Spleen (tissue), 11 donors: ENCODE measurements at regions not wholly inside any gene's neighbourhood (a gene's known extent, or its start where the extent isn't known, plus 50 kb on each side); places are given as distances from the start of the nearest gene placed in this dataset.

ENCODE experiments used
- DNase-seq: peaks from one replicate; pipeline ENCODE4 v3.0.0-alpha.2; 2020
- H3K27ac ChIP-seq, 8 donors: fragments of 200-600 bp; sonication (generic) in 7 of 8; 1 replicate in 4 of 8; 2 replicates in 4 of 8; pipeline versions ENCODE4 v1.5.0 to v1.8.0; 2016 to 2021; ENCODE audit warnings: inconsistent platforms in 4 of 8, mild to moderate bottlenecking in 4 of 8, moderate library complexity in 1 of 8
- H3K27me3 ChIP-seq, 7 donors: fragments of 200-600 bp; sonication (generic) in 6 of 7; replicated peaks in 1 of 7; 1 replicate in 4 of 7; 2 replicates in 3 of 7; pipeline versions ENCODE4 v1.5.0 to v1.8.0; 2016 to 2021; ENCODE audit warnings: inconsistent platforms in 3 of 7, mild to moderate bottlenecking in 1 of 7
- H3K36me3 ChIP-seq, 6 donors: fragments of 200-600 bp; sonication (generic) in 5 of 6; 1 replicate in 4 of 6; 2 replicates in 2 of 6; pipeline versions ENCODE4 v1.5.0 to v1.8.0; 2016 to 2021; ENCODE audit warnings: inconsistent platforms in 2 of 6
- H3K4me1 ChIP-seq, 6 donors: fragments of 200-600 bp; sonication (generic) in 5 of 6; 1 replicate in 3 of 6; 2 replicates in 3 of 6; pipeline versions ENCODE4 v1.5.0 to v1.8.0; 2016 to 2021; ENCODE audit warnings: inconsistent platforms in 3 of 6
- H3K4me3 ChIP-seq, 8 donors: fragments of 200-600 bp; sonication (generic) in 7 of 8; 1 replicate in 4 of 8; 2 replicates in 4 of 8; pipeline versions ENCODE4 v1.5.0 to v1.8.0; 2016 to 2021; ENCODE audit warnings: inconsistent platforms in 4 of 8, mild to moderate bottlenecking in 4 of 8, moderate library complexity in 2 of 8
- H3K9me3 ChIP-seq, 8 donors: fragments of 200-600 bp; sonication (generic) in 7 of 8; 1 replicate in 4 of 8; 2 replicates in 4 of 8; pipeline versions ENCODE4 v1.5.0 to v1.8.0; 2016 to 2021; ENCODE audit warnings: inconsistent platforms in 4 of 8
- POLR2A ChIP-seq, 3 donors: fragments of 450-650 bp; IDR thresholded peaks; one replicate each; pipeline ENCODE4 v1.5.1; 2017; ENCODE audit warnings: antibody characterized with exemption in 3 of 3, mild to moderate bottlenecking in 1 of 3
- POLR2AphosphoS5 ChIP-seq, 3 donors: sonication (generic); formaldehyde crosslinking; IDR thresholded peaks; one replicate each; pipeline ENCODE4 v1.5.1; 2017; ENCODE audit warnings: antibody characterized with exemption in 3 of 3
- WGBS, 5 donors: extraction: QIAGEN DNeasy Blood & Tissue Kit in 3 of 5; methylation state at CpG; one replicate each; pipeline versions ENCODE4 v1.1.5 to v1.1.7; 2013 to 2018; 5-methylcytosine and 5-hydroxymethylcytosine counted together
- intact Hi-C: fragments of 100-400 bp; cut with DNase I; formaldehyde crosslinking; loops from one replicate; pipeline ENCODE4 v1.15.0; 2023; ENCODE audit warnings: low total_unique reads
- TF ChIP-seq, protein P1 (sequence below), 11 experiments: fragments of 200-600 bp in 7 of 11; fragments of 450-650 bp in 4 of 11; sonication (generic) in 4 of 11; IDR thresholded peaks in 8 of 11; conservative IDR thresholded peaks in 3 of 11; 1 replicate in 7 of 11; 2 replicates in 4 of 11; pipeline versions ENCODE4 v1.4.0 to v1.8.0; 2016 to 2021; ENCODE audit warnings: antibody characterized with exemption in 11 of 11, inconsistent platforms in 4 of 11, mild to moderate bottlenecking in 1 of 11
- donor health status: healthy with polysubstance abuse.
- donor health status: DM: no; HTN: no; CAD: no; lungs with moderate emphysema.
- donor health status: DM: no; HTN: no; CAD: no.
- donor health status: Bipolar disorder and iron deficiency.
- donor health status: healthy.
- donor health status: DM: no; HTN: no; CAD: no.
- donor health status: DM: yes; HTN: yes; CAD: no.

DNA sequence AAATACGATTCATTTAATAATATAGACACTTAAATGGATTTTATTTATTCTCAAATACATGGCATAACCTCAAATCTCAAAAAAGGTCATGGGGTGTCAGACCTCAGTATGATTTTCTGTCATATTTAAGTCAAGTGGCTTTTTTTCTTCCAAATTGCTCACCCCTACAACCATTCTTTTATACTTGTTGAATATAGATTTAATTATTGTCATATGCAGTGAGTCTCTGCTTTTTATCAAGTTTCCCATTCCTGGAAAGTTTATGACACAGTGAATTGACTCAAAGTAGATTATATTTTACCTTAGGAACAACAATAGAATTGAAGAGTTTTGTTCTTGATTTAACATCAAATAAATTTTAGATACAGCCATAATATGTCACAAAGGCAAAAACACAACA is 59.5 kb upstream of the IRF2BP2 start:
- Histone ChIP-seq H3K4me3 (no peak overlapping the region), H3K4me1 (peaks cover 0 to 8% (median 2%) of the 10 kb centered on the region in 6 donors), H3K27me3 (no peaks in the 10 kb centered on the region), H3K36me3 (no peaks in the 10 kb centered on the region), H3K9me3 (peaks cover 0 to 16% (median 6%) of the 10 kb centered on the region in 8 donors), H3K27ac (no peak overlapping the region)
- DNase-seq, result no peak
- TF ChIP-seq, protein P1, sequence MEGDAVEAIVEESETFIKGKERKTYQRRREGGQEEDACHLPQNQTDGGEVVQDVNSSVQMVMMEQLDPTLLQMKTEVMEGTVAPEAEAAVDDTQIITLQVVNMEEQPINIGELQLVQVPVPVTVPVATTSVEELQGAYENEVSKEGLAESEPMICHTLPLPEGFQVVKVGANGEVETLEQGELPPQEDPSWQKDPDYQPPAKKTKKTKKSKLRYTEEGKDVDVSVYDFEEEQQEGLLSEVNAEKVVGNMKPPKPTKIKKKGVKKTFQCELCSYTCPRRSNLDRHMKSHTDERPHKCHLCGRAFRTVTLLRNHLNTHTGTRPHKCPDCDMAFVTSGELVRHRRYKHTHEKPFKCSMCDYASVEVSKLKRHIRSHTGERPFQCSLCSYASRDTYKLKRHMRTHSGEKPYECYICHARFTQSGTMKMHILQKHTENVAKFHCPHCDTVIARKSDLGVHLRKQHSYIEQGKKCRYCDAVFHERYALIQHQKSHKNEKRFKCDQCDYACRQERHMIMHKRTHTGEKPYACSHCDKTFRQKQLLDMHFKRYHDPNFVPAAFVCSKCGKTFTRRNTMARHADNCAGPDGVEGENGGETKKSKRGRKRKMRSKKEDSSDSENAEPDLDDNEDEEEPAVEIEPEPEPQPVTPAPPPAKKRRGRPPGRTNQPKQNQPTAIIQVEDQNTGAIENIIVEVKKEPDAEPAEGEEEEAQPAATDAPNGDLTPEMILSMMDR (IDR thresholded peaks at IDR 0.05 in 8 of 11, conservative IDR thresholded peaks at IDR 0.05 in 3 of 11), result no peak
- TF ChIP-seq POLR2AphosphoS5 (IDR thresholded peaks at IDR 0.05), result no peak
- TF ChIP-seq POLR2A (IDR thresholded peaks at IDR 0.05), result no peak
- intact Hi-C loops, result no loop called here
- 80 to 91% (median 88%) methylated on average over 1 of the region's 1 CpG for WGBS, 5 donors

DNA sequence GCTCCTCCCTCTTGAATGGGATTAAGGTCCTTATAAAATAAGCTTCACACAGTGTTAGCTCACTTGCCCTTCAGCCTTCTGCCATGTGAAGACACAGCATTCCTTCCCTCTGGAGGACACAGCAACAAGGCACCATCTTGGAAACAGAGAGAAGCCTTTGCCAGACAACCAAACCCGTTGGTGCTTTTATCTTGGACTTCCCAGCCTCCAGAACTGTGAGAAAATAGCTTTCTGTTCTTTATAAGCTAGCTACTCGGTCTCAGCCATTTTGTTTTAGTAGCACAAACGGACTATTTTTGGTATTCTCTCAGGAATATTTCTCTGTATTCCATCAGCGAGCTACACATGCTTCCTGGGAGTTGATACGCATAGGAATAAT is 58.6 kb upstream of the IRF2BP2 start:
- intact Hi-C loops, result no loop called here
- Histone ChIP-seq H3K4me3 (no peak overlapping the region), H3K27me3 (no peaks in the 10 kb centered on the region), H3K27ac (no peak overlapping the region), H3K9me3 (peaks cover 0 to 16% (median 6%) of the 10 kb centered on the region in 8 donors), H3K4me1 (peaks cover 0 to 8% (median 4%) of the 10 kb centered on the region in 6 donors), H3K36me3 (no peaks in the 10 kb centered on the region)
- WGBS, 5 donors, result 82 to 94% (median 89%) methylated on average over 5 of the region's 5 CpGs
- no peak for DNase-seq
- TF ChIP-seq POLR2A (IDR thresholded peaks at IDR 0.05) (no peak), POLR2AphosphoS5 (IDR thresholded peaks at IDR 0.05) (no peak)
- TF ChIP-seq, protein P1 (IDR thresholded peaks at IDR 0.05 in 8 of 11, conservative IDR thresholded peaks at IDR 0.05 in 3 of 11), result no peak

DNA sequence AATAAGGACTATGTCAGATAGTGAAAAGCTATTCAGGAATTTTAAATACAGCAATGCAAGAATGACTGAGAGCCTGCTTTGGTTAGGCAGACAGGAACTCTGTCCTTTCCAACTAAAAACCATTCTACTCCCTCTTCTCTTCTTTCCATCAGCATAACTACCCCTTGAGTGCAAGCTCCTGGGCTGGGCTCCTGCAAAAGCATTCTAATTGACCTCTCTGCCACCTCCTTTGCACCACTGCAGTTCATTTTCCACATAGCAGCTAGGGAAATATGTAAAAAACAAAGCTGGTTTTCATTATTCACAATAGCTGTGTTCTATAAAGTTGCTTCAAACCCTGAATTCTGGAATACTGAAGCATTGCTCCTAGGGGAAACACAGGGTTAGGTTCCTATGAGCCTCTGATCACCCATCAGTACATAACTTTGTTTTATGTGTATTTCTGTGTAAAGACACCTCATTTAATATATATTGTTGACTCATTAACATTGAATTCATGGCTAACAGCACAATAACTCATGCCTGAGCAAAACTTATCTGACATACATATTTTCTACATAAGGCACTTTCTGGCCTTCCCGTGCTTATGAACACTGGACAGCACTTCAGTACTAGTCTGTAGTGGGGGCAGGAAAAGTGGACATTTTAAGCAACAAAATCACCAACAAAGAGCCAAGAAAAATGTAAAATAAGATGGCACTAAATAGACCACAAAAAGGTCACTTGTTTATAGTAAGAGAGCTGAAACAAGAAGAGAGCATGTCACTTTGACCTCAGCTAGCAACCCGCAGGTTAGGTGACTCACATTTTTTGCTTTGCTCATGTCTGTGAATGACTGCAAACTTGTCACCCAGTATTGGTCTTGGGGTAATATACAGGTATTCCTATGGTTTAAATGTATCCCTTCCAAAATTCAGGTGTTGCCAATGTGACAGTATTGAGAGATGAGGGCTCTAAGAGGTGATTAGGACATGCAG is 57.9 kb upstream of the IRF2BP2 start:
- no peaks in the 10 kb centered on the region for H3K36me3 ChIP-seq
- TF ChIP-seq, protein P1 (IDR thresholded peaks at IDR 0.05 in 8 of 11, conservative IDR thresholded peaks at IDR 0.05 in 3 of 11), result no peak
- no peak for TF ChIP-seq POLR2AphosphoS5 (IDR thresholded peaks at IDR 0.05)
- TF ChIP-seq POLR2A (IDR thresholded peaks at IDR 0.05), result no peak
- no peak for DNase-seq
- 93 to 97% (median 96%) methylated on average over 2 of the region's 2 CpGs for WGBS, 5 donors
- intact Hi-C loops, result no loop called here
- H3K27ac ChIP-seq, result no peak overlapping the region
- no peaks in the 10 kb centered on the region for H3K27me3 ChIP-seq
- no peak overlapping the region for H3K4me3 ChIP-seq
- peaks cover 0 to 16% (median 6%) of the 10 kb centered on the region in 8 donors for H3K9me3 ChIP-seq
- peaks cover 0 to 9% (median 5%) of the 10 kb centered on the region in 6 donors for H3K4me1 ChIP-seq

DNA sequence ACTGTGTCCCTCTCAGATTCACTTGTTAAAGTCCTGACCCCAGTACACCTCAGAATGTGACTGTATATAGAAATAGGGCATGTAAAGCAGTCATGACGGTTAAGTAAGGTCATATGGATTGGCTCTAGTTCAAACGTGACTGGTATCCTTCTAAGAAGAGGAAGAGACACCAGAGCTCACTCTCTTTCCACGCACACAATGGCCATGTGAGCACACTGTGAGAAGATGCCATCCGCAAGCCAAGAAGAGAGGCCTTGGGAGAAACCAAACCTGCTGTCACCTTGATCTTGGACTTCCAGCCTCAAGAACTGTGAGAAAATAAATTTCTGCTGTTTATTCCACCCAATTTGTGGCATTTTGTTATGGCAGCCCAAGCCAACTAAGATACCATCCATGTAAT is 56.8 kb upstream of the IRF2BP2 start:
- WGBS, 5 donors, result 56 to 86% (median 66%) methylated on average over 4 of the region's 4 CpGs

More for the DNA sequence above, 56.8 kb upstream of the IRF2BP2 start:
- intact Hi-C loops, result no loop called here
- no peak overlapping the region for H3K4me3 ChIP-seq
- H3K27ac ChIP-seq, result no peak overlapping the region
- H3K27me3 ChIP-seq, result no peaks in the 10 kb centered on the region
- no peaks in the 10 kb centered on the region for H3K36me3 ChIP-seq
- H3K9me3 ChIP-seq, result peaks cover 0 to 16% (median 6%) of the 10 kb centered on the region in 8 donors
- peaks cover 0 to 9% (median 5%) of the 10 kb centered on the region in 6 donors for H3K4me1 ChIP-seq
- TF ChIP-seq, protein P1 (IDR thresholded peaks at IDR 0.05 in 8 of 11, conservative IDR thresholded peaks at IDR 0.05 in 3 of 11), result no peak
- TF ChIP-seq POLR2AphosphoS5 (IDR thresholded peaks at IDR 0.05) (no peak), POLR2A (IDR thresholded peaks at IDR 0.05) (no peak)
- DNase-seq, result no peak
